OCI-LY1 (cell line): ENCODE measurements at regions not wholly inside any gene's neighbourhood (a gene's known extent, or its start where the extent isn't known, plus 50 kb on each side); places are given as distances from the start of the nearest gene placed in this dataset.

ENCODE experiments used
- H2AFZ ChIP-seq: fragments of 200-600 bp; sonication (generic), shearing (Covaris generic); 2 replicates; pipeline ENCODE4 v1.6.0; 2014; ENCODE audit warnings: antibody characterized with exemption, mild to moderate bottlenecking, low read length
- H3F3A ChIP-seq: fragments of 200-600 bp; sonication (generic), shearing (Covaris generic); 2 replicates; pipeline ENCODE4 v1.6.0; 2014; ENCODE audit warnings: mild to moderate bottlenecking, antibody characterized with exemption, low read length, moderate library complexity; ENCODE audit not compliant: insufficient read depth
- H3K27ac ChIP-seq: fragments of 200-600 bp; sonication (generic); 2 replicates; pipeline ENCODE4 v1.5.1; 2014; ENCODE audit warnings: low read length, mixed run types, mild to moderate bottlenecking, low read depth; ENCODE audit not compliant: poor library complexity, severe bottlenecking
- H3K27me3 ChIP-seq: fragments of 200-600 bp; sonication (generic); 2 replicates; pipeline ENCODE4 v1.6.0; 2014; ENCODE audit warnings: antibody characterized with exemption, mild to moderate bottlenecking, low read length, moderate library complexity; ENCODE audit not compliant: insufficient read depth
- H3K36me3 ChIP-seq: fragments of 200-600 bp; sonication (generic); 2 replicates; pipeline ENCODE4 v1.6.1; 2014; ENCODE audit warnings: mild to moderate bottlenecking, antibody characterized with exemption, low read length, moderate library complexity, mixed read lengths; ENCODE audit not compliant: insufficient read depth
- H3K4me1 ChIP-seq: fragments of 200-600 bp; sonication (generic); 2 replicates; pipeline ENCODE4 v1.5.1; 2014; ENCODE audit warnings: mild to moderate bottlenecking, low read length, moderate library complexity; ENCODE audit not compliant: insufficient read depth, severe bottlenecking
- H3K4me2 ChIP-seq: fragments of 200-600 bp; sonication (generic), shearing (Covaris generic); 2 replicates; pipeline ENCODE4 v1.6.1; 2014; ENCODE audit warnings: low read length
- H3K4me3 ChIP-seq: fragments of 200-600 bp; sonication (generic); 2 replicates; pipeline ENCODE4 v1.5.1; 2014; ENCODE audit warnings: low read length, low read depth, mild to moderate bottlenecking, mixed read lengths; ENCODE audit not compliant: poor library complexity, severe bottlenecking
- H3K79me2 ChIP-seq: fragments of 200-600 bp; shearing (Covaris generic); 2 replicates; pipeline ENCODE4 v1.6.1; 2016; ENCODE audit warnings: mixed run types, low read length, mixed read lengths; ENCODE audit not compliant: insufficient read depth
- H3K9ac ChIP-seq: fragments of 200-600 bp; sonication (generic), shearing (Covaris generic); 2 replicates; pipeline ENCODE4 v1.6.1; 2014; ENCODE audit warnings: mild to moderate bottlenecking, low read length, mixed read lengths
- H3K9me2 ChIP-seq: fragments of 200-600 bp; sonication (generic), shearing (Covaris generic); 2 replicates; pipeline ENCODE4 v1.6.1; 2014; ENCODE audit warnings: low read depth, mild to moderate bottlenecking, low read length, mixed read lengths
- H3K9me3 ChIP-seq: fragments of 200-600 bp; shearing (Covaris generic); 2 replicates; pipeline ENCODE4 v1.6.1; 2014; ENCODE audit warnings: low read length, mixed read lengths
- H4K20me1 ChIP-seq: fragments of 200-600 bp; sonication (generic), shearing (Covaris generic); 2 replicates; pipeline ENCODE4 v1.6.0; 2016; ENCODE audit warnings: mild to moderate bottlenecking, low read length; ENCODE audit not compliant: insufficient read depth
- EZH2 ChIP-seq: fragments of 200-600 bp; sonication (generic), shearing (Covaris generic); IDR thresholded peaks from 2 replicates; pipeline ENCODE4 v1.8.0; 2017; ENCODE audit warnings: borderline replicate concordance, mixed run types, mild to moderate bottlenecking, antibody characterized with exemption, low read length, moderate library complexity, mixed read lengths
- TF ChIP-seq, protein P1 (sequence below): fragments of 200-600 bp; sonication (generic), shearing (Covaris generic); IDR thresholded peaks from 2 replicates; pipeline ENCODE4 v1.5.1; 2017; ENCODE audit warnings: mild to moderate bottlenecking, antibody characterized with exemption, low read length, moderate library complexity, mixed read lengths

DNA sequence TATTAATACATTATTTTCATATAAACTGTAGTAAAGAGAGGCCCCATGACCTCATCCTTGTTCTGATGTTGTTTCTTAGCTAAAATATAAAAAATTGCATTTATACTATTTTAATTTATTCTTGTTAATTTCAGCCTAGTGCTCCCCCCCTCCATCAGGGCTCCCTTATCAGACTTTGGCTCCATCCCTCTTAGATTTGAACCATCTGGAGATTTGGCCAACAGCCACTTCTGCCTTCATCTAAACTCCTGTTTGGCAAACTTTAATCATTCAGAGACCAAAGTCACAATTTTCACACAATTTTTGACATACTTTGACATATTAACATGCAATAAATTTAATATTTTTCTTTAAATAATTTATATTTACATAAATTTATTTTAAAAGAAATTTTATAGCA is 569.3 kb downstream of the TDRD15 start:
- H3K9me2 ChIP-seq: no peaks in the 10 kb centered on the region
- no peak overlapping the region for H3K4me3 ChIP-seq
- no peaks in the 10 kb centered on the region for H3F3A ChIP-seq
- no peaks in the 10 kb centered on the region for H3K27me3 ChIP-seq
- H2AFZ ChIP-seq: no peak overlapping the region
- H4K20me1 ChIP-seq: no peaks in the 10 kb centered on the region
- no peak overlapping the region for H3K27ac ChIP-seq
- no peak overlapping the region for H3K9ac ChIP-seq
- no peaks in the 10 kb centered on the region for H3K36me3 ChIP-seq
- TF ChIP-seq EZH2: no peak
- TF ChIP-seq, protein P1, sequence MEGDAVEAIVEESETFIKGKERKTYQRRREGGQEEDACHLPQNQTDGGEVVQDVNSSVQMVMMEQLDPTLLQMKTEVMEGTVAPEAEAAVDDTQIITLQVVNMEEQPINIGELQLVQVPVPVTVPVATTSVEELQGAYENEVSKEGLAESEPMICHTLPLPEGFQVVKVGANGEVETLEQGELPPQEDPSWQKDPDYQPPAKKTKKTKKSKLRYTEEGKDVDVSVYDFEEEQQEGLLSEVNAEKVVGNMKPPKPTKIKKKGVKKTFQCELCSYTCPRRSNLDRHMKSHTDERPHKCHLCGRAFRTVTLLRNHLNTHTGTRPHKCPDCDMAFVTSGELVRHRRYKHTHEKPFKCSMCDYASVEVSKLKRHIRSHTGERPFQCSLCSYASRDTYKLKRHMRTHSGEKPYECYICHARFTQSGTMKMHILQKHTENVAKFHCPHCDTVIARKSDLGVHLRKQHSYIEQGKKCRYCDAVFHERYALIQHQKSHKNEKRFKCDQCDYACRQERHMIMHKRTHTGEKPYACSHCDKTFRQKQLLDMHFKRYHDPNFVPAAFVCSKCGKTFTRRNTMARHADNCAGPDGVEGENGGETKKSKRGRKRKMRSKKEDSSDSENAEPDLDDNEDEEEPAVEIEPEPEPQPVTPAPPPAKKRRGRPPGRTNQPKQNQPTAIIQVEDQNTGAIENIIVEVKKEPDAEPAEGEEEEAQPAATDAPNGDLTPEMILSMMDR: no peak
- no peaks in the 10 kb centered on the region for H3K4me1 ChIP-seq
- no peaks in the 10 kb centered on the region for H3K79me2 ChIP-seq
- no peak overlapping the region for H3K4me2 ChIP-seq
- no peaks in the 10 kb centered on the region for H3K9me3 ChIP-seq

DNA sequence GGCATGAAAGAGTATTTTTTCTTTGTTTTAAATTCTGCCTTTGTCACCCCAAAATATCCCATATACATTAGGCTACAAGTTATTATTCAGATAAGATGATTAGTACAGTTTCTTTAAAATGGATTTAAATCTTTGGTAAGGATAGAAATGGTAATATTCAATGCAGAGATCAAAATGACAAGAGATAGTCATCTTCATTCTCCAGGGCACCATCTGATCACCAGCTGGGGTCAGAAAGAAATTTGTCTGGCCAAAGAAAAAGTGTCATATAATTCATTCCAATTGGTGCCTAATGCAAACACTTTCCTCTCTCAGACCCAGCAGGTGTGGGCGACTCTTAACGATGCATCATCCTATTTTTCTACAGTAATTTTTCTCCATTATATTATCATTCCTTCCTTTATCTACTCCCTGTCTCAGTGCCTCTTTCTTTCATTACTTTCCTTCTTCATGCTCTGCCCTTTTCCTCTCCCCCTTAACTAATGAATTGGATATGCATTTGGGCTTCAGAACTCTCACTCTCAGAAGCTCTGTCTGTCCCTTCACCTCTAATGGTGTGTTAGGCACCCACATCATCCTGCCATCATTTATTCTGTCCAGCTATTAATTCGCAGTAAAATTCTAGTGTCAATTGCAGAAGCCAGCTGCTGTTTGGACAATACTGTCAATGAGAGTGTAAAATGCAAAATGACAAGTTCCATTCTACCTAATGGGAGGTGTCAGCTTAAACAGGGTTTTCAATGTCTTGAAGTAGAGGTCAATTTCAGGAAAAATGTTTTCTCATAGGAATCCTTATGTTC is 570.5 kb downstream of the TDRD15 start:
- Histone ChIP-seq H3K27ac (no peak overlapping the region), H3K4me1 (no peaks in the 10 kb centered on the region), H3K9me3 (no peaks in the 10 kb centered on the region), H3K9ac (no peak overlapping the region), H3K4me2 (no peak overlapping the region), H2AFZ (no peak overlapping the region), H3K4me3 (no peak overlapping the region), H4K20me1 (no peaks in the 10 kb centered on the region), H3K9me2 (no peaks in the 10 kb centered on the region), H3K27me3 (no peaks in the 10 kb centered on the region), H3F3A (no peaks in the 10 kb centered on the region), H3K79me2 (no peaks in the 10 kb centered on the region), H3K36me3 (no peaks in the 10 kb centered on the region)
- no peak for TF ChIP-seq EZH2

DNA sequence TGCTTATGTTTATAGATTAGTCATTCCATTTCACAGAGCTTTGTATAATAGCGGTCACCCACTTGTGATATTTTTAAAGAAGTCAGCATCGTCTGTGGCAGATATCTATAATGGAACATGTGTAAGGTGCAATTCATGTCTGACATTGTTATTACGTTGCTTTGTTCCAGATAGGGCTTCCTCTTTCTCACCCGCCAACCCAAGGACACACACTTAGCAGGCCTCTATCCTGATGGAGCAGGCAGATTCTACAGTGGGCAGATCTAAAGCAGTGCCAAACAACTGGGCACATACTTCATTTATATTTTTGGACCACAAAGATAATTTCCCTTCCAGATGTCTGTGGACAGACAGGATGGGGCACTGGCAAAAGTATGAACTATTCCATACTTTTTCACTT is 573.1 kb downstream of the TDRD15 start:
- Histone ChIP-seq H4K20me1 (no peaks in the 10 kb centered on the region), H2AFZ (no peak overlapping the region), H3F3A (no peaks in the 10 kb centered on the region), H3K4me2 (no peak overlapping the region), H3K9me3 (no peaks in the 10 kb centered on the region), H3K36me3 (no peaks in the 10 kb centered on the region), H3K9me2 (no peaks in the 10 kb centered on the region), H3K27ac (no peak overlapping the region), H3K4me3 (no peak overlapping the region), H3K4me1 (no peaks in the 10 kb centered on the region), H3K9ac (no peak overlapping the region), H3K27me3 (no peaks in the 10 kb centered on the region), H3K79me2 (no peaks in the 10 kb centered on the region)
- no peak for TF ChIP-seq EZH2

DNA sequence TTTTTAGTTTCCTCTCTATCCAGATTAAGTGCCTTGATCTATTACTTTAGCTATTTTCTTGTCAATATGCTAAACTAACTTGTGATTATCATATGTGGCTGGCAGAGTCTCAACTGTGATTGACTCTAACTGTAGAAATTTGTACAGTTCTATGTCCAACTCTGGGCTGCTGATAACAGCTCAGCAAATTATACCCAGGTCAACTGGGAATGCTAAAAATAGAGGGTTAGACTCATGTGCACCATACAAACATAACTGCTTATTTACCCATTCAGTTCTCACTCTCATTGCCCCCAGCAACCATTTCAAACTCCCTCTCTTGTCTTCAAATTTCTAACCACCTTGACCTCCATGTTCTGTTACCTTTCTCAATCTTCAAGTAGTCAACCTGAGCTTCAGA is 576.9 kb downstream of the TDRD15 start:
- no peaks in the 10 kb centered on the region for H3K27me3 ChIP-seq
- H3K27ac ChIP-seq: no peak overlapping the region
- H3K79me2 ChIP-seq: no peaks in the 10 kb centered on the region
- no peak overlapping the region for H3K4me3 ChIP-seq
- H3K4me1 ChIP-seq: no peaks in the 10 kb centered on the region
- no peak overlapping the region for H3K4me2 ChIP-seq
- no peaks in the 10 kb centered on the region for H3K36me3 ChIP-seq
- H3K9me2 ChIP-seq: no peaks in the 10 kb centered on the region
- H2AFZ ChIP-seq: no peak overlapping the region
- H3K9ac ChIP-seq: no peak overlapping the region
- TF ChIP-seq EZH2: no peak
- TF ChIP-seq, protein P1: no peak
- H3K9me3 ChIP-seq: no peaks in the 10 kb centered on the region
- H3F3A ChIP-seq: no peaks in the 10 kb centered on the region
- H4K20me1 ChIP-seq: no peaks in the 10 kb centered on the region
